ENCODE measurements at regions not wholly inside any gene's neighbourhood (a gene's known extent, or its start where the extent isn't known, plus 50 kb on each side); places are given as distances from the start of the nearest gene placed in this dataset.

DNA sequence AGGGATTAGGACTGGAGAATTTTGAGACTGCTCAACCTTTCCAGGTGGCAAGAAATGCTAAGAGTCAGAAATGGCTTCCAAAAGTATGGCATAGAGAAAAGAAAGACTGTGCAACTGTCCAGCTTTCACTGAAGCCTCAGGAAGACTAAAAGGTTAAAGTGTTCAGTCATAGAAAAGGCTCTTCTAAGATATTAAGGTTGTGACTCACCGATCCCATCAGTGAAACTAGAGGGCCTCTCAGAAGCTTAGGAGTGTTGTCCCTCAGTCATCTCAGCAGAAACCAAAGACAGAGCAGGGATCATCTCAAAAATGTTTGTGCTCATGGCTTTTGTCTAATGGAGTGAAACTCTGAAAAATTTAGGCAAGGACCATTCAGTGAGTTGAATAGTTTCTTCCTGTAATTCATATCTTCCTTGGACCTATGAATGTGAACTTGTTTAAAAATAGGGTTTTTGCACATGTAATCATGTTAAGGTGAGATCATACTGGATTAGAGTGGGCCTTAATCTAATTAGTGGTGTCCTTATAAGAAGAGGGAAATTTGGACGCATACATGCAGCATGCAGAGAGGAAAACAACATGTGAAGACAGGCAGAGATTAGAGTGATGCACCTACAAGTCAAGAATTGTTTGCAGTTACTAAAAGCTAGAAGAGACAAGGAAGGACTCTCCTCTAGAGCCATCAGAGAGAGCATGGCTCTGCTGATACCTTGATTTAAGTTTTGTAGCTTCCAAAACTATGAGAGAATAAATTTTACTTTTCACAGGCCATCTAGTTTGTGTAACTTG lies 71.3 kb downstream of the RPE65 start:
- DNase-seq (ENCODE audit: low spot score), result no peak

DNA sequence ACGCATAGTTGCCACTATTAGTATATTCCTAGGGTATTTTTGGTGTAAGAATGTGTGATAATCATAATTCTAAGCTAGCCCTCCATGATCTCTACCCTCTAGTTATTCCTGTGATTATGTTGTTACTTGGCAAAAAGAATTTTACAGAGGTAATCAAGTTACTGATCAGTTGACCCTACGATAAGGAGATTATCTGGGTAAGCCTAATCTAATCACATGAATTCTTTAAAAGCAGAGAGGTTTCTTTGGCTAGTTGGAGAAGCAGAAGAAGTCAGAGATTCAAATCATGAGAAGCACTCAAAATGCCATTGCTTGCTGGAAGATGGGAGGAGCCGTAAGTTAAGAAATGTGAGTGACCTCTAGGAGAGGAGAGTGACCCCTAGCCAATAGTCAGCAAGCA lies 72.7 kb downstream of the RPE65 start:
- no peak for DNase-seq (ENCODE audit: low spot score)

DNA sequence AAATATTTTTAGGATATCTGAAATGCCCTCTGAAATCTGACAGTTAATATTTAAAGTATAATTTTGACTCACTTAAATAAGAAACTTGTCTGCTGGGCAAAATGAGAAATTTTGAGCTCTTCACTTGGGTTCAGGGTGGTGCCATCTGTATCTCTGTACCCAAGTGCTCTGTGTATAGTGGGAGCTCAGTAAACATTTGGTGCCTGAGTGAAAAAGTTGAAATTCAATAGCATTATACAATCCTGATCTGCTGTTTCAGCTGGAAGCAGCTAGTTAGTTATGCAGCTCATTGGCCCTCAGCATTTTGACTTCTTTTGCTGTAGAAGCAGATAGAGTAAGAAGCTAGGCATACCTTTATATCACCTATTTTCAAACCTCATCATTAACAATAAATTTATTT lies 73.3 kb downstream of the RPE65 start:
- no peak for DNase-seq (ENCODE audit: low spot score)

DNA sequence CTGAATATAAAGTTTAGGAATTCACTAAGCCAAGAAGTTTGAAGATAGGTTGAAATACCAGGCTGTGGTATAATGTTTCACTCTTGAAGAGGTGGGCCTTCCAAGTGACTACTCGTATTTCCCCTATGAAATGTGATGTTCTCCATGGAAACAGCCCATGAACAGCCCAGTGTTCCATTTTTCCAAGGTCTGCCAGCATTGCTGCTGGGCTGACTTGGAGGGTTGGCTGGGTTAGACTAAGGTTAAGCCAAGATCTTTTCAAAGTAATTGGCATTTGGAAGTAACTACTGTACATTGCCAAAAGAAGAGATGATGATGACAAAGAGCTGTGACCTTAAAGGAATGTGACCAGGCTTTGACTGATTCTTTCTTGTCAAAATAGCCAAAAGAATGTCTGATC lies 73.8 kb downstream of the RPE65 start:
- DNase-seq (ENCODE audit: low spot score), result no peak

DNA sequence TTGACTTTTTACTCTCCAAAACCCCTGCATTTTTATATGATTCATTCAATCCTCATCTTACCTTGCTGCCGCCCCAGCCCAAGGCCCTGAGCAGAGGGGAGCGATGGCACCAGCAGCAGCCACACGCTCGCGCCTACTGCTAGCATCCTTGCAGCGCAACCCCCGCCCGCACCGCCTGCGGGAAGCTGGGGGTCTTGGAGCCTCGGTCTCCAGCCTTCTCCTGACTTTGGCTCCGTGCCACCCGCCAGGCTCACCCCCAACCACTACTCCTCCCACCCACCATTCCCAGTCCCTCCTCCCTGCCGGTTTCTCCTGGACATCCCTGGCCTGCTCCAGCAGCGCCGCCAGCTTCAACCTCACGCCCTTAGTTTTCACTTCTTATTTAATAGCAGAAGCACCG lies 76.6 kb downstream of the RPE65 start:
- no peak for DNase-seq (ENCODE audit: low spot score)

DNA sequence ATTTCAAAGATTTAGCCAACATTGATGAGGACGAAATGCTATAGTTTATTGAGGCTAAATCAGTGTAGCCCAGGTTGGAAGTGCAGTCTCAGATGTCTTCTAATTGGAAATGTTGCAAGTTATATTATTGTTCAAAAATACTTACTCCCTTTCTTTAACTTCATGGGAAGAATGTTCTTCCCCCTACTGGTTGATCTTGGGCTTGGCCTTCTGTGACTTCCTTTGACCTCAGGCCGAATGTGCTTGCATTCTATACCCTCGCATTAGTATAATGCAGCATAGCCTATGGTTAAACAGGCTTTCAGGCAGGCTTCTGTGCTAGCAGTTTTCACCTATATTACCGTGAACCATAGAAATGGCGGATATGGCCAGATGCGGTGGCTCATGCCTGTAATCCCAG lies 77.3 kb downstream of the RPE65 start:
- DNase-seq (ENCODE audit: low spot score), result peak; percentile 29

DNA sequence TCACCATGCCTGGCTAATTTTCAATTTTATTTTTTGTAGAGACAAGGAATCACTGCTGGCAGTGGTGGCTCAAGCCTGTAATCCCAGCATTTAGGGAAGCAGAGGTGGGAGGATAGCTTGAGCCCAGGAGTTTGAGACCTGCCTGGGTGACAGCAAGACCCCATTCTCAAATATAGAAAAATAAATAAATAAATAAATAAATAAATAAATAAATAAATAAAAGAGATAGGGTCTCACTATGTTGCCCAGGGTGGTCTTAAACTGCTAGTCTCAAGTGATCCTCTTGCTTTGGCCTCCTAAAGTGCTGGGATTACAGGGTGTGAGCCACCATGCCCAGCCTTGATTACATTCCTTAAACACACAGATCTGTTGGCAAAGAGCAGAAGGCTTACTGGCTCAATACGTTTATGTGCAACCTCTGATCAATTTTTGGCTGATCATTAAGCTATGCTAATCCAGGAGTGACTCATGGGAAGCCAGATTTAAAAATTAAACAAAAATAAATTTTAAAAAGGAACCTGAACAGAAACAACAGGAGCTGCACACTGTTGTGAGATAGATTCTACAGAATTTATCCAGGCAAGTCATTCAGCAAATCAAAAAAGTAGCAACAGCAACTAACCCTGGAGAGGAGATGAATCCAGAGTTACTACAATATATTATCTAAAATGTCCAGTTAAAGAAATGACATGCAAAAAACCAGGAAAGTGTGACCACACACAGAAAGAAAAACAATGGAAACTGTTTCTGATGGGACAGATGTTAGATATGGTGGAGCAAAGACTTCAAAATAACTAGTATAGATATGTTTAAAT lies 79.4 kb downstream of the RPE65 start:
- no peak for DNase-seq (ENCODE audit: low spot score)

DNA sequence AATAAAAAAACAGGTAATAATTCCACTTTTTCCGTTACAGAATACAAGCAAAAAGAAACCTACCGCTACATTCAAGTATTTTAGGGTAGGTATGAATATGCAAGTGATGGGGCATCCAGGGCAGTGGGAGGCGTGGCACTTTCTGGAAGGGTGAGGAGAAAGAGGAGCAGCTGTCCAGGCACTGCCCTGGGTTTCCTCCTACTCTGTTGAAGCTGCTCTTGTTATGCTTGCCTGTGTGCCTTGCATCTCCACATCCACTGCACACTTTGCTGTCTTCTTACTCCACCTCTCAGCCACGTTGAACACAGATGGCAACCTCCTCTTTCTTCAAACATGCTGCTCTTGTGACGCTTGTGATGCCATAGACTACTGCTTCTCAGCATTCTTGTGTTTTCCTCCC lies 83.2 kb downstream of the RPE65 start:
- no peak for DNase-seq (ENCODE audit: low spot score)

DNA sequence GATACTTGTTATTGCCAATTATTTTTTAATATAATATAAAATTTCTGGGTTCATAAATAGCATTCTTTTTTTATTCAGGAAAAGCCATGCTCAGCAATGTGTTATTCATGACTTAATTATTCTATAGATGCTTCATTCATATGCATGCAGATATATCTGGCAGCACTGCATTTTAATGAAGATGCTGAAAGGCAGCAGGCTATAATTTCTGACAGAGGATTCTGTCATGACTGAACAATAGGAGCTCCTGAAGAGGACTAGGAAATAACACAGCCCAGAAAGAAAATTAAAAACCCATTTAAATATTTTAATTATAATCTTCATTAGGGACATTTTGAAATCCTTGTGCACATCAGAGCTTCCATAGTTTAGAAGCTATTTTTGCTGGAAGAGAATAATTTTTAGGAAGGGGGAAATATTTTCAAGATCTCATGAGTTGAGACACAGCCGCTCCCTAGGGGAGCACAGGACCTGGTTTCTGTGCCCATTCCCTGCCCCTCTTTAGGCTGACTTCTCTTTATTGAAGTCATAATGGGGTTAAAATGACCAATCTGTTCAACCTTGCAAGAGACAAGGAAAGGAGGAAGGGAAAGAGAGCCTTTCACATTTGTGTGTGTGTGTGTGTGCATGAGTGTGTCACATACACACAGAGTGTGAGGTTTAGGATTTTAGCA lies 83.9 kb downstream of the RPE65 start:
- no peak for DNase-seq (ENCODE audit: low spot score)

DNA sequence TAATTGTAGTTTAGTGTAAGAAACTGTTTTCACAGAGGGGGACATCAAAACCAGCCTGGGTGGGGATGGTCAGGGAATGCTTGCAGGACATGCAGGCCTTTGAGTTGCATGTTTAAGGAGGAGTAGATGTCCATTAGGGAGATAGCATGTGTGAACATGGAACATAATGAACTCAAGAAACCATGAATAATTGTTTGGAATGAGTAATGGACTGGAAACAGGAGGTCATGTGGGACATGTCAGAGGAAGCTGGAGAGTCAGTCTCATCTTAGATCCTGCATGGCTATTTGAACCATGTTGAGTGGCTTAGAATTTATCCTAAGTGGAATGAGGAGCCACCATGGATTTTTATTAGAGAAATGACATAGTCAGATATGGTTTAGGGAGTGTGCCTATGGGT lies 86.4 kb downstream of the RPE65 start:
- no peak for DNase-seq (ENCODE audit: low spot score)

DNA sequence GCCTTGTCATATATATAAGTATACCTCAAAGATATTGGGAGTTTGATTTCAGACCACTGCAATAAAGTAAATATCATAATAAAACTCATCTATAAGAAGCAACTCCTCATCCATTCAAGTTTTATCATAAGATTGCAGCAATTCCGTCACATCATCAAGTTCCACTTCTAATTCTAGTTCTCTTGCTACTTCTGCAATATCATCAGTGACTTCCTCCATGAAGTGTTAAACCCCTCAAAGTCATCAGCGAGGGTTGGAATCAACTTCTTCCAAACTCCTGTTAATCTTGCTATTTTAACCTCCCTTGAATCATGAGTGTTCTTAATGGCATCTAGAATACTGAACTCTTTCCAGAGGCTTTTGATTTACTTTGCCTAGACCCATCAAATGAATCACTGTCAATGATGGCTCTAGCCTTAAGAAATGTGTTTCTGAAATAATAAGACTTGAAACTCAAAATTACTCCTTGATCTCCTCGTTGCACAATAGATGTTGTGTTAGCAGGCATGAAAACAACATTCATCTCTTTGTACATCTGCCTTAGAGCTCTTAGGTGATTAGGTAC lies 88.3 kb downstream of the RPE65 start:
- DNase-seq (ENCODE audit: low spot score), result no peak

DNA sequence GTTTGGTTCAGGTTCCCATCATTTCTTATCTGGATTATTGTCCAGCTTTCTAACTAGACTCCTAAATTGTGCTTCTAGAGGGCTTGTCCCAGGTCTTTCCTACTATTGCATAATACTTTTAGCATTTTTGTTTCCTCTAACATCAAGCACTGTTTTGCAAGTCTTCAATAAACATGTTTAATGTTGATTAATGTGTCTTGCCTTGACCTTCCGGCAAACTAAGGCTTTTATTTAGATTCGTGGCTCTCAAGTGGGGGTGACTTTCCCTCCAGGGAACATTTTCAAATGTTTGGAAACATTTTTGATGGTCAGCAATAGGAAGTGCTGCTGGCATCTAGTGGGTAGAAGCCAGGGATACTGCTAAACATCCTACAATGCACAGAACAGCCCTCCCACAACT lies 90.7 kb downstream of the RPE65 start:
- DNase-seq (ENCODE audit: low spot score), result no peak

DNA sequence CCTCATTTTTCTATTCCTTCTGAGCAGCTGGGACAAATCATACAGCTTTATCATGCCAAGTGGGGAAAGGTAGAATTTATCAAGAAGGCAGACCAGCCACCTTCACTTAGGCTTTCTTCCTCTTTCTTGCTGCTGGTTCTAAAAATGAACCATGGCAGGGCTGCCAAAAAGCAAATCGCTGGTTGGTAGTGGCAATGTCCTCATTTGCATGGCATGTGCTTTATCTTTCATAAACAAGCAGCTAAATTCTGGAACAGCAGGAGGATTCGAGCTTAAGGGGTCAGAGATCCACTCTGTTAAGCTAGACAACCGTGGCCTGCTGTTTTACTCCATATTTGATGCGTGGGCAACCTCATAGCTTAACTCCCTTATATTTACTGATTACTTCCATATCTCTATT lies 91.3 kb downstream of the RPE65 start:
- no peak for DNase-seq (ENCODE audit: low spot score)

DNA sequence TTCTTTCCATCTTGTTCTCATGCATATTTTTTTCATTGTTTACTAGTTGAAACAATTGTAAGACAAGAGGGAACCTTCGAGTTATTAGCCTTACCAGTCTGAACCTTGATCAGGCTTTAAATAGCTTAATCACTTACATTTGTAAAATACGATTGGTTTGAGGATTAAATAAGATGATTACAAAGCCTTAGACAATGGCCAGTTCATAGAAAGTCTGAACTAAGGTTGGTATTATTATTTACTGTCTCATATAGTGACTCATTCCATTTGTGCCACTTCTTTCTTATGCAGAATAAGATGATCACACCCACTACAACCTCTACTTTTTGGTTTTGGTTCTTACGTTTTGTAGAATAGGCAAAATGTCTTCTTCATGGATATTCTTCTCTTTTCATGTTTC lies 94.1 kb downstream of the RPE65 start:
- DNase-seq (ENCODE audit: low spot score), result no peak

DNA sequence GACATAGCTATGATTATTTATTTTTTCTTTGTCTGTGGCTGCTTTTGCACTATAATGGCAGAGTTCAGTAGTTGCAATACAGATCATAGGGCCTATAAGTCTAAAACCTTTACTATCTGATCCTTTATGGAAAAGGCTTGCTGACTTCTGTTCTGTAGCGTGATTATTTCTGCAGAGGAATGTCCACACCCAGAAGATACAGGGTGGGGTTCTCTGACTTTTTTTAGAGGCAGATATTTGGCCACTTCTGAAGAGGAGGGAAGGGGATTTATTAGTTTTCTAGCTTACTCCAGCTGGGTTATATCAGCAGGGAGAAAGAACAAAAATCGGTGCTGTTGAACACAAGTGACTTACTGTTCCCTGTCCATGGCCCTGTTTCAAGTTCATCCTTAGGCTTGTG lies 97.6 kb downstream of the RPE65 start:
- DNase-seq (ENCODE audit: low spot score), result no peak

DNA sequence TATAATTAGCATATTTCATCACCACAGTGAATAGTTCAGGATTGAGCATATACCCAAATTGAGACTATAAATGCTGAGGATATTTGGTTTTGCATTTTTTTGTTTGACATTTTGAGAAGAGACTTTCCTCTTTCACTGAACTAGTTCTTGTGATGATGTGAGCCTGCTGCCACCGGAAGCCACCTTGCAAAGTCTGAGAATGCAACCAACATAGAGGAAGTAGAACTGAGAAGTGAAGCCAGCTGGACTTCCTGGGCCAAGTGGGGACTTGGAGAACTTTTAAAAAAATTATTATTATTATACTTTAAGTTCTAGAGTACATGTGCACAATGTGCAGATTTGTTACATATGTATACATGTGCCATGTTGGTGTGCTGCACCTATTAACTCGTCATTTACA lies 102.3 kb downstream of the RPE65 start:
- no peak for DNase-seq (ENCODE audit: low spot score)

DNA sequence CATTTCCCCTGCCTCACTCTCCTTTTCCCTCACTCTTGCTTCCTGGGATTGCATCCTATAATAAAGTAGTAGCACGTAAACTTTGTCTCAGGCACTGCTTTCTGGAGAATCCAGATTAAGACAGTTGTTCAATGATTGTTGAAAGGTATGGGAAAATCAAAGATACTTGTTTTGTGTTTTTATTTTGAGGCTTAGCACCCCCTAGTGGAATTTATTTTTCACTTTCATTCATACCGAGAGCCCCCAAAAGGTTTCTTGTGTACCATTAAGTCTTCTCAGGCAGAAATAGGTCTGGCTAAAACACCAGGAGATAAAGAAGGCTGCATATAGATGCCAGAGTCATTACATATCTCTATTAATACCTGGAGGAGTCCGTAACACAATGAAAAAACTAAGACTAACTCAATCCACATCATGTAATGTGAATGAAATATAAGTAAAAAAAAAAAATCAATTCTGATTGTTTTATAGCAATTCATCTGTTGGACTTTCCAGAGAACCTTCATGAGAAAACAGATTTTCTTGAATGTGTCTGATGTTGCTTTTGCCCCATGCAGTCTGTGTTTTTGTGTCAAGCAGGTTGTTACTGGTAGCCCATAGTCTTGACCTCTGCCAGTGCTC lies 103.5 kb downstream of the RPE65 start:
- peak; percentile 18 for DNase-seq (ENCODE audit: low spot score)

DNA sequence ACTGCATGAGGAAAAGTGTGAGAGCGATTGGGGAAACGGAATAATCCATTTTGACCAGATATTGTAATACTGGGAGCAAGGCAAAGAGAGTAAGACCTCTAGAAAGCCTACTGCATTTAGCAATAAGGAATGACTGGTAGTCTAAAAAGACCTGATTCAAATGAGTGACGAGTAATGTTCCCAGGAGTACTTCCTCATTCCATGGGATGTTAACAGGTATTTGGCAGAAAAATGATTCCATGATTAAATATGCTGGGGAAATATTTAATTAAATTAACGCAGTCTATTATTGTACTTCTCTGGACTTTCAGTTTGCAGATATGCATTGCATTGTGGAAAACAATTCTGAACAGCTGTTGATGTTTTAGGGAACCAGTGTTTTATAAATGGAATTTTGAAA lies 105.5 kb downstream of the RPE65 start:
- DNase-seq (ENCODE audit: low spot score), result no peak

DNA sequence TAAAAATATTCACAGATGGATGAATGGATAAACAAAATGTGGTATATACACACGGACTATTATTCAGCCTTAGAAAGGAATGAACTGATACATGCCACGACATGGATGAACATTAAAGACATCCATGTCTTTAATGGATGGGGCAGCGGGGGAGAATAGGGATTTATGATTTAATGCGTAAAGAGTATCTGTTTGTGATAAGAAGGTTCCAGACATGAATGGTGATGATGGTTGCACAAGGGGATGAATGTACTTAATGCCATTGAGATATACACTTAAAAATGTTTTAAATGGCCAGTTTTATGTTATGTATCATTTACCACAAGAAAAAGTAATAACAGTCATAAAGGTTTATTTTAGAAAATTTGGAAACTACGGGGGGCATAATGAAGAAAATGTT lies 108.6 kb upstream of the WLS start:
- DNase-seq (ENCODE audit: low spot score), result no peak

DNA sequence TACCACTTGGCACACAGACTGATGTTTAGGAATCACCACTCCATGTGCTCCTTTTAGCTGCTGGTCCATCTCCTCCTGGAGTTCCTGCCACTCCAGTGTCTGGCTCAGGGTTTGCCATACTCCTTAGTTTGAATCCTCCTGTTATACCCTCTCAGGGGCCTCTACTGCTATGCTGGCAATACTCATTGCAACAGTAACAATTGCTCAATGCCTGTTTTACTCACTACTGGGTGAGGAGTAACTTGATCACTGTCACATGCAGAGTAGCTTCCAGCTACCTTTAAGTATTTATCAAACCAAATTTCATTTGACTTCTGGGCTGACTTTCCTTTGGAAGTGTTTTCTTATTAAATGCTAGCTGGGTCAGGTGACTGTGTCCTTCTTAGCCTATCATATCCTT lies 107.2 kb upstream of the WLS start:
- DNase-seq (ENCODE audit: low spot score), result no peak

DNA sequence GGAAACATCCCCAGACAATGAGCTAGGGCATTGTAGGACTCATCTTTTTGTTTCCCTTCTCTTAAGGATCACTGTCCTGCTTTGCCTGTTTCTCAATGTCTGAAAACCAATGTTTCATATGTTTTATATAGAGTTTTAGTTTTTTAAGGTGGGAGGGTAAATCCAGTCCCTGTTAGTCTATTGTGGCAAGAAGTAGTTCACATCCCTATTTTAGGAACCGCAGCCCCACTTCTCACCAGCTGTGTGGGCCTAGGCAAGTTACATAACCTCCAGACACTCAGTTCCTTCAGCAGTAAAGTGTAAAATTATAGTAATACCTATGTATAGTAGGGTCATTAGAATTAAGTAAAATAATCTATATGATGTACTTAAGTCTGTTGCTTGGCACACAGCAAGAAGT lies 105.8 kb upstream of the WLS start:
- DNase-seq (ENCODE audit: low spot score), result no peak

DNA sequence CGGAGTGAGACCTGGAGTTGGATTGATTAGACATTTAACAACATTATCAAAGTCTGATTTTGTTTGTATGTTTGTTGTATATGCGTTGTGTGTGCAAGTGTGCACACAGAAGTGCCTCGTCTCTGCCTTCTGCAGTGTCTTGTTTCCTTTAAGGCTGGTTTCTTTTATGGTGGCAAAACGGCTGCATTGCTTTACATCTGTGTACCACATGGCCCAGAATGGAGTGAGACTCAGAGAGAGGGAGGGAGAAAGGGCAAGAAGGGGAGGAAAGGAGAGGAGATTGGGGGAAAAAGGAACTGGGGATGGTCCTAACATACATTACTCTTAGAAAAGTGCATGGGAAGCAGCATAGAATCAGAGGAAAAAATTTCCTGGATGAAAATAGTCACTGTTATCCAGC lies 99.7 kb upstream of the WLS start:
- DNase-seq (ENCODE audit: low spot score), result no peak
